RWPE2 (cell line): ENCODE measurements at regions not wholly inside any gene's neighbourhood (a gene's known extent, or its start where the extent isn't known, plus 50 kb on each side); places are given as distances from the start of the nearest gene placed in this dataset.

Experiments used
- ATAC-seq: fragments of 200-7000 bp; cut with Tn5 transposase; 3 replicates; pipeline ENCODE4 v1.9.1; 2021; ENCODE audit warnings: low read depth
- DNase-seq: peaks from one replicate; pipeline ENCODE4 v3.0.0-alpha.2; 2020; ENCODE audit warnings: low spot score
- H3K27ac ChIP-seq: fragments of 450-650 bp; 2 replicates; pipeline ENCODE4 v1.5.1; 2017; ENCODE audit warnings: mild to moderate bottlenecking; ENCODE audit not compliant: poor library complexity, severe bottlenecking
- H3K27me3 ChIP-seq: fragments of 250-450 bp; sonication (Bioruptor Pico); 2 replicates; pipeline ENCODE4 v1.5.1; 2021; ENCODE audit warnings: mild to moderate bottlenecking, moderate library complexity; ENCODE audit not compliant: insufficient read depth, poor library complexity, severe bottlenecking
- H3K36me3 ChIP-seq: fragments of 250-450 bp; sonication (Bioruptor Pico); 2 replicates; pipeline ENCODE4 v1.5.1; 2020; ENCODE audit warnings: low read depth, mild to moderate bottlenecking, moderate library complexity
- H3K4me1 ChIP-seq: fragments of 250-450 bp; sonication (Bioruptor Pico); 2 replicates; pipeline ENCODE4 v1.5.1; 2021; ENCODE audit warnings: mild to moderate bottlenecking, moderate library complexity; ENCODE audit not compliant: insufficient read depth, poor library complexity, severe bottlenecking
- H3K4me3 ChIP-seq: fragments of 250-450 bp; sonication (Bioruptor Pico); 2 replicates; pipeline ENCODE4 v1.5.1; 2021; ENCODE audit warnings: mild to moderate bottlenecking, moderate library complexity; ENCODE audit not compliant: severe bottlenecking
- H3K9me3 ChIP-seq: fragments of 250-450 bp; sonication (Bioruptor Pico); 2 replicates; pipeline ENCODE4 v1.5.1; 2021; ENCODE audit warnings: mild to moderate bottlenecking, moderate library complexity; ENCODE audit not compliant: severe bottlenecking
- CTCF ChIP-seq: fragments of 450-650 bp; IDR thresholded peaks from one replicate; pipeline ENCODE4 v1.5.1; 2017; ENCODE audit warnings: mild to moderate bottlenecking, moderate library complexity; ENCODE audit not compliant: poor library complexity, severe bottlenecking

- Histone ChIP-seq H3K27me3 (no peaks in the 10 kb centered on the region), H3K27ac (no peak overlapping the region), H3K4me1 (no peaks in the 10 kb centered on the region), H3K36me3 (no peaks in the 10 kb centered on the region), H3K9me3 (no peaks in the 10 kb centered on the region), H3K4me3 (no peak overlapping the region)
- no peak for TF ChIP-seq CTCF
- no peak for ATAC-seq
- DNase-seq = no peak
These were observed 67.5 kb downstream of the DNAJB9 start for GRCh38 chr7:108637049-108637621.

GRCh38 chr7:108642126-108642525, 72.5 kb downstream of the DNAJB9 start:
- Histone ChIP-seq H3K27me3 (no peaks in the 10 kb centered on the region), H3K27ac (no peak overlapping the region), H3K9me3 (no peaks in the 10 kb centered on the region), H3K4me1 (no peaks in the 10 kb centered on the region), H3K4me3 (no peak overlapping the region), H3K36me3 (no peaks in the 10 kb centered on the region)
- no peak for TF ChIP-seq CTCF
- ATAC-seq (no peak), DNase-seq (no peak)

GRCh38 chr7:108643136-108643535, 73.5 kb downstream of the DNAJB9 start:
- Histone ChIP-seq H3K36me3 (no peaks in the 10 kb centered on the region), H3K9me3 (no peaks in the 10 kb centered on the region), H3K4me1 (no peaks in the 10 kb centered on the region), H3K27me3 (no peaks in the 10 kb centered on the region), H3K4me3 (no peak overlapping the region), H3K27ac (no peak overlapping the region)
- ATAC-seq = no peak
- DNase-seq = no peak
- no peak for TF ChIP-seq CTCF

- H3K4me1 ChIP-seq = no peaks in the 10 kb centered on the region
- no peaks in the 10 kb centered on the region for H3K27me3 ChIP-seq
- DNase-seq (no peak), ATAC-seq (no peak)
- H3K36me3 ChIP-seq = no peaks in the 10 kb centered on the region
- no peak overlapping the region for H3K4me3 ChIP-seq
- H3K27ac ChIP-seq = no peak overlapping the region
- H3K9me3 ChIP-seq = no peaks in the 10 kb centered on the region
- TF ChIP-seq CTCF = no peak
These were observed 79.3 kb downstream of the DNAJB9 start for GRCh38 chr7:108648989-108649388.

GRCh38 chr7:108650467-108650866, 80.8 kb downstream of the DNAJB9 start:
- Histone ChIP-seq H3K4me3 (no peak overlapping the region), H3K27me3 (no peaks in the 10 kb centered on the region), H3K4me1 (no peaks in the 10 kb centered on the region), H3K36me3 (no peaks in the 10 kb centered on the region), H3K27ac (no peak overlapping the region), H3K9me3 (no peaks in the 10 kb centered on the region)
- no peak for TF ChIP-seq CTCF
- ATAC-seq = 0 out of 3 replicates have a peak, but pooled peaks have one; percentile 17
- DNase-seq = no peak
